Esophagus muscularis mucosa (tissue), 4 donors: ENCODE measurements at regions not wholly inside any gene's neighbourhood (a gene's known extent, or its start where the extent isn't known, plus 50 kb on each side); places are given as distances from the start of the nearest gene placed in this dataset.

Experiments
- EP300 ChIP-seq: sonication (generic); formaldehyde crosslinking; IDR thresholded peaks from one replicate; pipeline ENCODE4 v1.6.1; 2017; ENCODE audit warnings: antibody characterized with exemption
- POLR2A ChIP-seq: fragments of 450-650 bp; IDR thresholded peaks from one replicate; pipeline ENCODE4 v1.6.1; 2017; ENCODE audit warnings: antibody characterized with exemption, moderate library complexity, mild to moderate bottlenecking, low read depth
- POLR2AphosphoS5 ChIP-seq, 2 donors: sonication (generic); formaldehyde crosslinking; IDR thresholded peaks; one replicate each; pipeline ENCODE4 v1.6.1; 2017; ENCODE audit warnings: antibody characterized with exemption in 2 of 2
- TF ChIP-seq, protein P1 (sequence below), 3 experiments: fragments of 200-600 bp in 2 of 3; fragments of 450-650 bp in 1 of 3; sonication (generic) in 2 of 3; IDR thresholded peaks; one replicate each; pipeline ENCODE4 v1.5.1; 2017 to 2019; ENCODE audit warnings: antibody characterized with exemption in 3 of 3, mild to moderate bottlenecking in 2 of 3, moderate library complexity in 1 of 3

DNA sequence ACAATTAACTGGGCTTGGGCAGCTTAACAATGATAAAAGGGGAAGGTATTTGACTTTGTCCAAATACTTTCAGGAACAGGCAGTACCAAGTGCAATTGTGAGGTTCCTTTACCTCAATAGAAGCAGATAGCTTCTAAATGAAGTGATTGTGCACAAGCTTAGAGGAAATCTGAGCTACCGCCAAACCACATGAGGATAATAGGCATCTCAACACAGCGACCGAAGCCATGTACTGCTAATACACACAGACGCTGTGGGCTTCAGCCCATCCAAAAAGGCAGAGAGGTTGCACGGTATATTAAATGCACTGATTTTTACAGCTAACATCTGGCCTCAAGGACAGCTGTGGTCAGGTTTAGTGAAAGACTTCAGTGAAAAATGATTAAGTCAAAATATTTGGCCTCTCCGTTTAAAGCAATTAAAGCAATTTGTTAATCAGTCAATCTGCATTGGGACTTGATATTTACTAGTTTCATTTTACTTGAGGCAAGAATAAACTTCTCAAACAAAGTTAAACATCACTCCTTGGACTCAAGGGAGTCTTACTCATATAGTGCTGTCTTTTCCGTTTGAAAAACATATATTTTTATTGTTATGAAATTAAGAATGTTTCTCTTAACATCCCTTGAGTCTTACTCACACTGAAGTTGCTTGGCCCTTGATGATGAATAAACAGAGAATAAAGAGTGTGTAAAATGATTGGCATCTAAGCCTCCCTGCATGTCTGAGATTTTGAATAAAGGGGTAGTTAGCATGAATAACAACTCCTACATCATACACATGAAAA, 306.3 kb downstream of the C7orf25 start:
- TF ChIP-seq, protein P1, sequence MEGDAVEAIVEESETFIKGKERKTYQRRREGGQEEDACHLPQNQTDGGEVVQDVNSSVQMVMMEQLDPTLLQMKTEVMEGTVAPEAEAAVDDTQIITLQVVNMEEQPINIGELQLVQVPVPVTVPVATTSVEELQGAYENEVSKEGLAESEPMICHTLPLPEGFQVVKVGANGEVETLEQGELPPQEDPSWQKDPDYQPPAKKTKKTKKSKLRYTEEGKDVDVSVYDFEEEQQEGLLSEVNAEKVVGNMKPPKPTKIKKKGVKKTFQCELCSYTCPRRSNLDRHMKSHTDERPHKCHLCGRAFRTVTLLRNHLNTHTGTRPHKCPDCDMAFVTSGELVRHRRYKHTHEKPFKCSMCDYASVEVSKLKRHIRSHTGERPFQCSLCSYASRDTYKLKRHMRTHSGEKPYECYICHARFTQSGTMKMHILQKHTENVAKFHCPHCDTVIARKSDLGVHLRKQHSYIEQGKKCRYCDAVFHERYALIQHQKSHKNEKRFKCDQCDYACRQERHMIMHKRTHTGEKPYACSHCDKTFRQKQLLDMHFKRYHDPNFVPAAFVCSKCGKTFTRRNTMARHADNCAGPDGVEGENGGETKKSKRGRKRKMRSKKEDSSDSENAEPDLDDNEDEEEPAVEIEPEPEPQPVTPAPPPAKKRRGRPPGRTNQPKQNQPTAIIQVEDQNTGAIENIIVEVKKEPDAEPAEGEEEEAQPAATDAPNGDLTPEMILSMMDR (IDR thresholded peaks at IDR 0.05), result no peak
- TF ChIP-seq EP300 (no peak), POLR2AphosphoS5 (IDR thresholded peaks at IDR 0.05) (no peak), POLR2A (no peak)
